HG03196 (cell line): ENCODE measurements at regions not wholly inside any gene's neighbourhood (a gene's known extent, or its start where the extent isn't known, plus 50 kb on each side); places are given as distances from the start of the nearest gene placed in this dataset.
"Not testable (repeated sequence)": the region's sequence is repeated elsewhere in the genome, so short reads cannot be mapped to it uniquely, and the experiment has no call there.

ENCODE experiments used
- ATAC-seq: cut with Tn5 transposase; IDR thresholded peaks from one replicate; pipeline ENCODE4 v1.9.1; 2021; ENCODE audit not compliant: unreplicated experiment

DNA sequence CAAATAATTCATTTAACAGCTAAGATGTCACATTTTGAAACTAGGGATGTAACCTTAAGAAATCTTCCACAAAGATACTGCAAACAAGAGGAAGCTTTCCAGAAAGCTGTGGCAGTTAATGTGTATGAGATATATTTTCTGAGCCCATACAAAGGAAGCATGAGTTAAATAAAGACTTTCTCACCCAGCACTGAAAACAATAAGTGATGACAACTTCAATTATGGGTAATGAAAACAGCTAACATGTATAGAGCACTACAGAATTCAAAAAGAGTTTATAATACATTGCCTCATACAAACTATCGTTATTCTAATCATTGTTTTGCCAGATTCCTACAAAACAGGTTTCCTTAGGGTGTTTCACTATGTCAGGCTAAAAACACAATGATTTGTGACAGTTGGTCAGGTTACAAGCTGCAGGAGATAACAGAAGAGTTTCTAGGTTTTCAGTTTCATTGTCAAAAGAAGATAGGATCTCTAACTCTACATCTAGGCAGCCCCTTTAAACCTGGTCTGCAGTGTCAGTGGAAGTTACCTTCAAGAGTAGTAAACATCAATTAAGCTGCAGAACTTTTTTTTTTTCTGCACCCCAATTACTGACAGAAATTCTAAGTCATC is 618.1 kb upstream of the ADGRL3 start:
- ATAC-seq, result no peak

DNA sequence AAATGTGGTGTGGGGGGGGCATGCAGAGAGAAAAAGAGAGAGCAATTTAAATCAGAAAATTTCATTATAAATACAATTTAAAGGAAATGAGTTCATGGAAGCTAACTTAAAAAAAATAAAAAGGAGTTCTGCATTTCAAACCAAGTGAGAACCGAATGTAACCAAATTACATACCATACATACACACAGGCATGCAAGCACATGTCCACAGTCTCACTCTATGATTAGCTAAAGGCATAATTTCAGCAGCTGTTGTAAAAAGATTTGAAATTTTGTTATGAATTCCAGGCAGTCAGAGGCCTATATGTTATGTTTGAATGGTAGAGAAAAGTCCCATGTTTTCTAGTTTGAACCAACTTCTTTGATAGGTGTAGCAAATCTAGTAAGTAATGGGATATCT is 611.6 kb upstream of the ADGRL3 start:
- no peak for ATAC-seq

DNA sequence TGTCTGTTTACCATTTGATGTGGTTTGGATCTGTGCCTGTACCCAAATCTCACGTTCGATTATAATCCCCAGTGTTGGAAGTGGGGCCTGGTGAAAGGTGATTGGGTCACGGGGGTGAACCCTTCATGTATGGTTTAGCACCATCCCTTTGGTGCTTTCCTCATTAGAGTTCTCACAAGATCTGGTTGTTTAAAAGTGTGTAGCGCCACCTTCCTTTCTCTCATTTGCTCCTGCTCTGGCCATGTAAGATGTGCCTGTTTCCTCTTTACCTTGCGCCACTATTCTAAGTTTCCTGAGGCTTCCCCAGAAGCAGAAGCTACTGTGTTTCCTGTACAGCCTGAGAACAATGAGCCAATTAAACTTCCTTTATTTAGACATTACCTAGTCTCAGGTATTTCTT is 610.7 kb upstream of the ADGRL3 start:
- no peak for ATAC-seq

DNA sequence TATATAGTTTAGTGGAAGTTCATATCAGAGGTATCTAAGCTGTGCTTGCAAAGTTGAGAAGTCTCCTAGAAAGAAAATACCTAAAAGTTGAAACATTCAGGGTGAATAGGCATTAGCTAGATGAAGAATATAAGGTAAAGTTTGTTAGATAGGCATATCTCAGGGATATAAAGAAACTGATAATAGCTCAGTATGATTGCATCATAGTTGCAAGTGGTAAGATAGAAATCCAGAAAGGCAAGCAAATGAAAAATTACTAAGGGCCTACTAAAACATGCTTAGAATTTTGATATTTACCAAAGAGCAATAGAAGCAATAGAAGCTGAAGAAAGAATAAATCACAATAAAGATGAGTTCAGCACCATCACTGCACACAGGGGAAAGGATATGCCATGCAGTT is 610.0 kb upstream of the ADGRL3 start:
- no peak for ATAC-seq

DNA sequence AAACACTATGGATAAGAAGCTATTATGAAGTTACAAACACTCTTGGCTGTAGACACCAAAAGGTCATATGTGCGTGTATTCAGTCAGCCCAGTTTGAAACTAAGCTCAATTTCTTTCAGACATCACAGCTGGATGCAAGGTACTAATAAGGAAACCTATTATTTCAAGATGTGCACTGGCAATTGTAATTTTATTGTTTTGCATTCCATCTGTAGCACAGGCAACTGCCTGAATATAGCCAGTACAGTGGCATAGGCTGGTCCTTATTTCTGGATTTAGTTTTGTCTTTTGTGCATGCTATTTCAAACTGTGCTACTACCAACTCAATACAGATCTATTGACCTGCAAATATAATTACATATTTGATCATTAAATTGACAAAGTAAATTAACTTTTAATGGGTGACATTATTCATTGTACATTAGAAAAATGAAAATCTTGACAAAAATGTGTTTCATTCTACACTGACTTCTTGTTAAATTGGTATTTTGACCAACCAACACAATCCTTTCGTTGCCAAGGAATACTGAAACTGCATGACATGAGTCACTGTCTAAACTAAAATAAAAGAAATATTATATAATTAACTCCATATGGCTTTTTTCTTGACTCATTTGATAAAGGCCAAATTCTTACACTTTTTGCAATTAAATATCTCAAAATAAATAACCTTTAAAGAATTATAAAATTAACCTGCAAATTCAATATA is 594.3 kb upstream of the ADGRL3 start:
- ATAC-seq, result no peak

DNA sequence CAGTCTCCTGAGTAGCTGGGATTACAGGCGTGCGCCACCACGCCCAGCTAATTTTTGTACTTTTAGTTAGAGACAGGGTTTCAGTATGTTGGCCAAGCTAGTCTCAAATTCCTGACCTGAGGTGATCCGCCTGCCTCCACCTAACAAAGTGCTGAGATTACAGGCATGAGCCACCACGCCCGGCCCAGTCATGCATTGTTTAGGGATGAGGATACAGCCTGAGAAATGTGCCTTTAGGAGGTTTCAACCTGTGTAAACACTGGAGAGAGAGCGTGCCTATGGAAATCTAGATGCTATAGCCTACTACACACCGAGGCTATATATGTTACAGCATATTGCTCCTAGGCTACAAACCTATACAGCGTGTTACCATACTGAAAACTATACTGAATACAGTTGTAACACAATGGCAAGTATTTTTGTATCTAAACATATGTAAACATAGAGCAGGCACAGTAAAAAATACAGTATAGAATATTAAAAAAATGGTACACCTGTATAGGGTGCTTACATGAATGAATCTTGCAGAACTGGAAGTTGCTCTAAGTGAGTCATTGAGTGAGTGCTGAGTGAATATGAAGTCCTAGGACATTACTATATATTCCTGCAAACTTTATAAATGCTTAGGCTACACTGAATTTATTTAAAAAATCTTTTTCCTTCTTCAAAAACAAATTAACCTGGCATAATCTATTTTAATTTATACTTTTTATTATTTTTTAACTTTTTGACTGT is 588.2 kb upstream of the ADGRL3 start:
- no peak for ATAC-seq

GRCh38 chr4:60617731-60618130 is 582.4 kb upstream of the ADGRL3 start:
- ATAC-seq, result no peak

GRCh38 chr4:60619531-60620305 is 580.4 kb upstream of the ADGRL3 start:
- ATAC-seq, result no peak

DNA sequence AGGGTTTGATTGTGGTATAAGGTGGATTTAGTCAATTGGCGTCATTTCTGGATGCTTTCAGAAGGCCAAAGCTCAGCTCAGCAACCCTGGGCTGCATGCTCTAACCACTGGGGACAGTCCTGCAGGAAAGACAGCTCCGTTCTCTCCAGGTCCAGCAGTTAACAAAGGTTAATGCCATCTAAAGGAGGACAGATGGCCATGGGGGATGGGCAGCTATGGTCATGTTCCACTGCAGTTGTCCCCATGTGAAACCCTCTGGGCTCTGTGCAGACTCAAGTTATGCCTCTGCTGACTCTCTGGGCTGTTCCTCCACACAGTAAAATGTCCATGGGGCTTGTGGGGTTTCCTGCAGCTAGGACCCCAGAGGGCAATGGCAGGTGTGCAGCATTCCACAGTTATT is 562.1 kb upstream of the ADGRL3 start:
- no peak for ATAC-seq

DNA sequence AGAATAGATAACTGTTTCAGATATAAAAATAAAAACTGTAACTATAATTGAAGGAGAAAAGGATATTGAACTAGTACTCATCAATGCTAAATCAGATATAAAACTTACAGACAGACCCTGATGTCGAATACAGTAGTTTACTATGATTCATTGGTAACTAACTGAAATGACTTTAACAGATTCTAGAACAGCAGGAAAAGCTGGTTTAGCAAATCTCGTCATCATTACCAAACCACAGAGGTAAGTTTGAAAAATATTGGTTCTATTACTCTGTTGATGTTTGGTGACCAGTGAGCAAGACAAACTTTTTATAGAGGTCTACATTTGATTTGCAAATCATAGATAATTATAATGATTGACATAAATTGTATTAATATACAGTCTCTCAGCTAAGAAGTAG is 551.4 kb upstream of the ADGRL3 start:
- no peak for ATAC-seq

- ATAC-seq, result no peak
Measured at GRCh38 chr4:60652933-60653332, 547.2 kb upstream of the ADGRL3 start.

GRCh38 chr4:60655356-60655755 is 544.8 kb upstream of the ADGRL3 start:
- ATAC-seq, result no peak

- no peak for ATAC-seq
Measured at GRCh38 chr4:60656171-60656570, 544.0 kb upstream of the ADGRL3 start.

DNA sequence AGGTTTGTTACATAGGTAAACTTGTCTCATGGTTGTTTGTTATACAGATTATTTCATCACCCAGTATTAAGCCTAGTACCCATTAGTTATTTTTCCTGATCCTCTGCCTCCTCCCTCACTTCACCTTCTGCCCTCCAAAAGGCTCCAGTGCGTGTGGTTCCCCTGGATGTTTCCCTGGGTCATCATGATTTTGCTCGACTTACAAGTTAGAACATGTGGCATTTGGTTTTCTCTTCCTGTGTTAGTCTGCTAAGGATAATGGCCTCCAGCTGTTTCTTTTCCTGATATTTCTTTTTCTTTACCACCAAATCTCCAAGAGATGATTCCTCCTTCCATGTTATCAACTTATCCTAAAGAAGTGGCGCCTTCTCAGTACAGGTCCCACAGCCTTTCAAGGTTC is 543.1 kb upstream of the ADGRL3 start:
- no peak for ATAC-seq

- ATAC-seq, result no peak
Measured at GRCh38 chr4:60657807-60658206, 542.3 kb upstream of the ADGRL3 start.

DNA sequence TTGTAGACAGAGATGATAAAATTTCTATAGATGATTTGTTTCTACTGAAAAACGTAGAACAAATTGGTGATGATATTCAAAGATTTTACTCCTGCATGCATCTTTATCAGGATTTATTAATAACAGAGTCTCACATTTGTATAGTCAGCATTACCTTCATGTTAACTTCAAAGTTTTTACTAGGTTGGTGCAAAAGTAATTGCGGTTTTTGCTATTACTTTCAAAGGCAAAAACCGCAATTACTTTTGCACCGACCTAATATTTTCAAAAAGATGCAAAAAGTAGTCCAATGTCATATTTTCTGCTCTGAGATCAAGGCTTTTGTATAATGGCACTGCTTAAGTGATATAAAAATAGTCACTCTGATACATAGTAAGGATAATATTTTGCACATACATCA is 536.4 kb upstream of the ADGRL3 start:
- no peak for ATAC-seq

DNA sequence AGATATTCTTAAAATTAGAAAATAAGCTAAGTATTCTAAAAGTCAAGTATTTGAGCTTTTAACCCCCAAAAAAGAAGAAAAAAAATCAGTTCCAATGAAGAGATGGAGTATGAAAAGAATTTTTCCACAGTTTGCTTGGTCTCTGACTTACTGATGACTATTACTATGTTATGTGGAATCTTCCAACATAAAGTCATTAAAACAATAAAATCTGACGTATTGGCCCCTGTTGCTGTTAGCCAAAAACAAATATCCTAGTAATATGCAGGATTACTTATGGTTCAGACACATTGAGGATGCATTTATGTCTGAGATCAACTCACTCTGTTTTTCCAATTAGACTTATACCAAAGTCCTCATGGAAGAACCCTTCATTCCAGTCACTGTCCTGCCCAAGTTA is 517.2 kb upstream of the ADGRL3 start:
- ATAC-seq, result no peak

GRCh38 chr4:60683357-60683756 is 516.8 kb upstream of the ADGRL3 start:
- no peak for ATAC-seq

DNA sequence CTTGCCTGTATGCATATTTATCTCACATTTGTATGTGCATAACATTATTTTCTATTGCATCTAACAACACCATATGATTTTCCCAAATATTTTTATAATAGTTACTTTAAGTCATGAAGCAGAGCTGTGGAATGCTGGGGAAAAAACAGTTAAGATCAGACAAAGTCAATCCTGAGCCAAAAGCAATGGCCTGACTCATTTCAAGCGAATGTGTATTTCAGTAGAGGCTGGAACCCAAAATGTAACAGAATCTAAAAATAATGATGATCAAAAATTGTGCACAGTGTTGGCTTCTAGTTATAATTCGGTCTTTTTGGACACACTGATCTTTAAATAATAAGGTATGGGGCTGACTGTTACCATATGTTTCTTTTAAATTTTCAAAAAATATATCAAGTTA is 516.2 kb upstream of the ADGRL3 start:
- no peak for ATAC-seq

DNA sequence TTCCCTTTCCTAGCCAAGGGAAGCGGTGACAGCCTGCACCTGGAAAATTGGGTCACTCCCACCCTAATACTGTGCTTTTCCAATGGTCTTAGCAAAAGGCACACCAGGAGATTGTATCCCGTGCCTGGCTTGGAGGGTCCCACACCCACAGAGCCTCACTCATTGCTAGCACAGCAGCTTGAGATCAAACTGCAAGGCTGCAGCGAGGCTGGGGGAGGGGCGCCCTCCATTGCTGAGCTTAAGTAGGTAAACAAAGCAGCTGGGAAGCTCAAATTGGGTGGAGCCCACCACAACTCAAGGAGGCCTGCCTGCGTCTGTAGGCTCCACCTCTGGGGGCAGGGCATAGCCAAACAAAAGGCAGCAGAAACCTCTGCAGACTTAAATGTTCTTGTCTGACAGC is 504.1 kb upstream of the ADGRL3 start:
- ATAC-seq, result not testable (repeated sequence)

DNA sequence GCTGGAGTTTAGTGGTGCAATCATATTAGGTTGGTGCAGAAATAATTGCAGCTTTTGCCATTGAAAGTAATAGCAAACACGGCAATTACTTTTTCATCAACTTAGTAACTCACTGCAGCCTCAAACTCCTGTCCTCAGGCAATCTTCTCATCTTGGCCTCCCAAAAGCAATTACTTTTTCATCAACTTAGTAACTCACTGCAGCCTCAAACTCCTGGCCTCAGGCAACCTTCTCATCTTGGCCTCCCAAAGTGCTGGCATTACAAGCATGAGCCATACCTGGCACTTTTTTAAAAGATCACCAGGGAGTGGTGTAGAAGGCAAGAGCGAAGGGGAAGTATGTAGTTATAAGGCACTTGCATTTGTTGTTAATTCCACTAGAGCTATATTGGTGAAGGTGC is 491.1 kb upstream of the ADGRL3 start:
- no peak for ATAC-seq

DNA sequence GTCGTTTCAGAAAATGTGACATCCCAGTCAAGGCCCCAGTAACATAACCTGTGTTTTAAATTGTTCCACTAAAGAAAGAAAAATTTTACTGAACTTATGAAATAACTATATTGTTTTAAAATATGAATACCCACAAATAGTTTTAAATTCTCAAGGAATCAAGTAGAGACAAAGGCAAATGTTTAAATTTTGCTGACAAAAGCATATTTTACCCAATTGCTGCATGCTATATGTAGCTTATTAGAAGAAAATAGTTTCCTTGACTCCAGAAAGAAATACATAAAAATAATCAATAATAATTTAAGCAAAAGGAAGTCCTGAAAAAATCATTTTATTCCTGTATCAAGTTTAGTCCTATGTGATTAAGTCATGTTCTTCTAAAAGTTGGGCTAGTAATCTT is 481.3 kb upstream of the ADGRL3 start:
- ATAC-seq, result no peak
